ENCODE measurements at regions not wholly inside any gene's neighbourhood (a gene's known extent, or its start where the extent isn't known, plus 50 kb on each side); places are given as distances from the start of the nearest gene placed in this dataset.
"Not testable (repeated sequence)": the region's sequence is repeated elsewhere in the genome, so short reads cannot be mapped to it uniquely, and the experiment has no call there.

GRCh38 chr11:23781803-23782560, 714.9 kb upstream of the LUZP2 start:
- DNase-seq = no peak

GRCh38 chr11:23786974-23787373, 709.9 kb upstream of the LUZP2 start:
- DNase-seq = not testable (repeated sequence)

DNA sequence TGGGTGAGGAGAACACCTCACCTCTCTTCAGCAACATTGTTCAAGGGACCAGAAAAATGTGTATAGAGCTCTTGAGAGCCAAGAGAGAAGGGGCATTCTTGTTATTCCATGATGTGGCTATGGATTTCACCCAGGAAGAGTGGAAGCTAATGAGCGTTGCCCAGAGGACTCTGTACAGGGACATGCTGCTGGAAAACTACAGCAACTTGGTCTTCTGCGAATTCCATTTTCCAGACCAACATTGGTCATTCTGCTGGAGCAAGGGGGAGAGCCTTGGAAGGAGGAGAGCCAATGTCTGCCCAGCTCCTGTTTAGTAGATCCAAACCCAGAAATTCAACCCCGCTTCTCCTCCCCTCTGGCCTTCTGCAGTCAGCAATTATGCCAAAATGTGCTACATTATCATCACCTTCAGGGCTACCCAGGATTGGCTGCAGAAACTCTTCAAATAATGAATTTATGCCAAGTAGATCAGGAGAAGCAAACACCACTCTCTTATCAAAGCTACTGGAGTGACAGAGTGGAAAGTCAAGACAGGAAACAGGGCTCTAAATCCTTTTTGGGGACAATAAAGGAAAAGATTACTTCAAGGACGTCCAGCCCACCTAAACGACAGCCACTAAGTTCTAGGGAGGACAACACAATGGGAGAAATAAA, 707.5 kb upstream of the LUZP2 start:
- DNase-seq = no peak

- DNase-seq = no peak
Observed at GRCh38 chr11:23789938-23790371, 706.9 kb upstream of the LUZP2 start.

DNA sequence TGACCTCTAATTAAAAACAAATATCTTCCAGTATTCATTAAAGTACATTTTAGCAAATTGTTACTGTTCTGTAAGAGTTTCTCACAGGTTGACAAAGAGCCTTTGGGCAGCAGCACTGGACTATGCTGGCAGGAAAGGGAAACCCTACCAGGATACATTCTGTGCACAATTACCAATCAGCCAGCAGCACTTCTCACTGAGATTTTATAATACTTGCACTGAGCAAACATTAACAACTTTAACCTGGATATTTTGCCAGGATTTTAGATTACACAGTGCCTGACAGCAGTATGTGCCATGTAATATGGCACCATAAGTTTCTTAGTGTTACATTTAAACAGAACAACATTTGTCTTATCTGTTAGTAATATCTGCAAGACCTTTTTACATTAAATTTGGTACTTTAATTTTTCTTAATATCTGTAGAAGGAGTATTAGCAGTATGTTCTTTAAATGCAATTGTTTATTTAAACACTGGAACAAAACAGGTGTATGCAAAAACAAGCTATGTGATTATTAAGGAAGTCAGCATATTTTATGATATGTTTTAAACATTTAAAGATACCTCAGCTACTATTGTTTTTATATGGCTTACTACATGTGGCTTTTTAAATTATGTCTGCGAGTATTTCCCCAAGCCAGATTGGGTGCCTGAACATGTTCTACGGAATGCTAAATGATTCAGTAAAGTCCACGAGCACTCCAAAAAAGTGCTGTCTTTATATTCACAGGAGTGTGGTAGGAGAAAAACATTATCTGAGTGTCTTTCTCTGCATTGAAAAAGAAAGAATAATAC, 699.0 kb upstream of the LUZP2 start:
- DNase-seq = no peak

DNA sequence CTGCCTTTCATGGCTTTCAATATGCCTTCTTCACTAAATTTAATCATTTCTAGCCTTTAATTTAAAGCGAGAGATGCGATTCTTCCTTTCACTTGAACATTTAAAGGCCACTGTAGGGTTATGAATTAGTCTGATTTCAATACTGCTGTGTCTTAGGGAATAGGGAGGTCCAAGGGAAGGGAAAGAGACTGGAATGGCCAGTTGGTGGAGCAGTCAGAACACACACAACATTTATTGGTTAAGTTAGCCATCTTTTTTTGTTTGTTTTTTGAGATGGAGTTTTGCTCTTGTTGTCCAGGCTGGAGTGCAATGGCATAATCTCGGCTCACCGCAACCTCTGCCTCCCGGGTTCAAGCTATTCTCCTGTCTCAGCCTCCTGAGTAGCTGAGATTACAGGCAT, 662.5 kb upstream of the LUZP2 start:
- not testable (repeated sequence) for DNase-seq

DNA sequence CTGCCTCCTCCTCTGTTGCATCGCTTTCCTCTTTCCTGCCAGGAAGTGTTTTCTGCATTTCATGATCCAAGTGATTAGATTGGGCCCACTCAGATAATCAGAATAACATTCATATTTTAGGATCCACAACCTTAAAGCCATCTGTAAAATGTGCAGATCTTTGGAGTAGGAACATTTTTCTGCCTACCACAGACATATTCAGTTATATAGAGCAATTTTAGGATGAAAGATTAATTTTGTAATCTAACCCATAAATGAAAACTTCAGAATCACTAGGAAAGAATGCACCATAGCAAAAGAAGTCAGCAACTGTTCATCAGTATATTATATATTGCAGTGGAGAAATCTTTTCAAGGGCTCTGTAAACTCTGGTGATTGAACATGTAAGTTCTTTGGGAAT, 659.9 kb upstream of the LUZP2 start:
- no peak for DNase-seq

DNA sequence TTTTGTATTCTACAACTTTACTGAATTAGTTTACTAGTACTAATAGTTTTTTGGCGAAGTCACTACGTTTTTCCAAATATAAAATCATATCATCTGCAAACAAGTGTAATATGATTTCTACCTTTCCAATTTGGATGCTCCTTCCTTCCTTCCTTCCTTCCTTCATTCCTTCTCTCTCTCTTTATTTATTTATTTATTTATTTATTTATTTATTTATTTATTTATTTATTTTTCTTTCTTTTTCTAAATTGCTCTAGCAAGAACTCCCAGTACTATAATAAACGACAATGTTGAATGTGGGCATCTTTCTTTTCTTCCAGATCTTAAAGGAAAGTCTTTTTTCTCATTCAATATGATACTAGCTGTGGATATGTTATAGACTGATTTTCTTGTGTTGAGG, 656.0 kb upstream of the LUZP2 start:
- no peak for DNase-seq

GRCh38 chr11:23846902-23847422, 649.9 kb upstream of the LUZP2 start:
- DNase-seq = no peak

DNA sequence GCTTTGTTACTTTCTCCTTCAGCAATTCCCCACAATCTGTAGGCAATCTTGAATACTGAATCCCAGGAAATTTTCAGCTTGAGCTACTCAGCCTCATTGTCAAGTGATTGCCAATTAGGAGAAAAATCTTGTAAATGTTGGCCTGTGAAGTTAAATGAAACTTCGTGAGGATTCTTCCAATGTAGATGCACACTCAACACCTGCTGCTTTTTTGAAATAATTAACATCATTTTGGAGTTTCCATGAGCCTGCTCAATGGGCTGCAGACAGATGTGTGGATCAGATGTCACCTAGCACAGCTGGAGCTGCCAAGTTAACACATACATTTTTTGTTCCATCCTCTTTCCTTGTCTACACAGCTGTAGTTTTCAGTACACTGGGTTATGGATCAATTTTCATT, 645.6 kb upstream of the LUZP2 start:
- no peak for DNase-seq

DNA sequence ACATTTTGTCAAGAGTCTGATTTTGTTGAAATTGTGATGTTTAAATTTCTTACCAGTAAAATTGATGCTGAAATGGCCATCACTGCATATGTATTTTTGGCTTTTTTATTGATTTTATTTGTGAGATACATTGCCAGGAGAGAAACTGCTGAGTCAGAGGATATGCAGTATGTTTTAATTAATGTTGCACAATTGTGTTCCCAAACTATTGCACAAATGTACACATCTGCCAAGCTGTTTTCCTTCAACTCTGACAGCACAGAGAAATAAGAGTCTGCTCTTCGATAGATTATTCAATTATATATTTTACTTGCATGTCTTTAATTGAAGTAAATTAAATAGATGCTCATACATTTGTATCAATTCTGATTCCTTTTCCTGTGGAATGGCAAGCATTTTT, 640.2 kb upstream of the LUZP2 start:
- DNase-seq = no peak

- DNase-seq = no peak
Observed at GRCh38 chr11:23859087-23859486, 637.8 kb upstream of the LUZP2 start.

- DNase-seq = no peak
Observed at GRCh38 chr11:23861615-23862014, 635.2 kb upstream of the LUZP2 start.

DNA sequence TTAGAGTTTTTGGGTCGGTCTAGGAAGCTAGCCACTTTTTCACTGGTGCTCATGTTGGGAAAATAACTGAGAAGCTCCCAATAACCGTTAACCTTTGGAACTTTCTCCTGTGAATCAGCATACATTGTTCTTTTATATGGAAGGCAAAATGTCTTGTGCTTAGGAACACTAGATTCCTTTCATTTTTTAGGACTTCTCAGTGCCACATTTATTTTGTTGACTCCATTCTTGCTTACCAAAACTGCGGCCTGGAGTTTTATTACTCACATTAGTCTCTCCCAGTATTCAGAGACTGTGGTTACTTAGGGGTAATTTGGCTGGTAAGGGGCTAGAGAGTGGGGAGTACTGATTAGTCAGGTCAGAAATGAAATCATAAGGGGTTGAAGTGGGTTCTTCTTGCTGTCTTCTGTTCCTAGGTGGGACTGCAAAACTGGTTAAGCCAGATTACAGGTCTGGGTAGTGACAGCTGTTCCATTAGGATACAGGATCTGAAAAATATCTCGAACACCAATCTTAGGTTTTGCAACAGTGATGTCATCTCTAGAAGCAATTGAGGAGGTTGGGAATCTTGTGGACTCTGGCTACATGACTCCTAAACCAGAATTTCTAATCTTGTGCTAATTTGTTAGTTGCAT, 631.4 kb upstream of the LUZP2 start:
- no peak for DNase-seq

- DNase-seq = no peak
Observed at GRCh38 chr11:23866641-23867040, 630.2 kb upstream of the LUZP2 start.

GRCh38 chr11:23869671-23870070, 627.2 kb upstream of the LUZP2 start:
- DNase-seq = no peak

GRCh38 chr11:23873406-23873805, 623.4 kb upstream of the LUZP2 start:
- no peak for DNase-seq

GRCh38 chr11:23875176-23875850, 621.5 kb upstream of the LUZP2 start:
- no peak for DNase-seq

DNA sequence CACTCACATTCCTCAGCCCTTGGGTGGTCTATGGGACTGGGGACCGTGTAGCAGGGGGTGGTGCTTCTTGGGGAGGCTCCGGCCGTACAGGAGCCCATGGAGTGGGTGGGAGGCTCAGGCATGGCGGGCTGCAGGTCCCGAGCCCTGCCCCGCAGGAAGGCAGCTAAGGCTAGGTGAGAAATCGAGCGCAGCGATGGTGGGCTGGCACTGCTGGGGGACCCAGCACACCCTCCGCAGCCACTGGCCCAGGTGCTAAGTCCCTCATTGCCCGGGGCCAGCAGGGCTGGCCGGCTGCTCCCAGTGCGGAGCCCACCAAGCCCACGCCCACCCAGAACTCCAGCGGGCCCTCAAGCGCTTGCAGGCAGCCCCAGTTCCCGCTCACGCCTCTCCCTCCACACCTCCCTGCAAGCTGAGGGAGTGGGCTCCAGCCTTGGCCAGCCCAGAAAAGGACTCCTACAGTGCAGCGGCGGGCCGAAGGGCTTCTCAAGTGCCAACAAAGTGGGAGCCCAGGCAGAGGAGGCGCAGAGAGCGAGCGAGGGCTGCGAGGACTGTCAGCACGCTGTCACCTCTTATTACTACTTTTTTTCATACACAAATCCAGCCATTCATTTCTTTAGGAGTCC, 613.3 kb upstream of the LUZP2 start:
- DNase-seq = not testable (repeated sequence)

- no peak for DNase-seq
Observed at GRCh38 chr11:23884341-23884740, 612.5 kb upstream of the LUZP2 start.

DNA sequence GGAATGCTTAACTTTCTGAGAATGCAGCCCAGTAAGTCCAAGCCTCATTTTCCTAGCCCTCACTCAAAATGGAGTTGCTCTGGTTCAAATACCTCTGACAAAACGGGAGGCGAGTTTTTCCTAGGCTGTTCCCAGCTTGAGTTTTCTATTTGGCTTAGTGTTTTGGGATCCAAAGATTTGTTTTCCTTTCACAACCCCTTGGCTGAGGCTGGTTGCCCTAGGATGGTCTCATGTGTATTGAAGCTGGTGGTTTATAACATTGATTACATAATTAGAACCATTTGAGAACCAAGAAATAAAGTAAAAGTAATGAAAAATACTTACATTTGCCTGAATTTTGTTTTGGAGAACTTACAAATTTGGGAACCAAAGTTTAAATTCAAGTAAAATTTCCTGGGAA, 611.1 kb upstream of the LUZP2 start:
- no peak for DNase-seq

DNA sequence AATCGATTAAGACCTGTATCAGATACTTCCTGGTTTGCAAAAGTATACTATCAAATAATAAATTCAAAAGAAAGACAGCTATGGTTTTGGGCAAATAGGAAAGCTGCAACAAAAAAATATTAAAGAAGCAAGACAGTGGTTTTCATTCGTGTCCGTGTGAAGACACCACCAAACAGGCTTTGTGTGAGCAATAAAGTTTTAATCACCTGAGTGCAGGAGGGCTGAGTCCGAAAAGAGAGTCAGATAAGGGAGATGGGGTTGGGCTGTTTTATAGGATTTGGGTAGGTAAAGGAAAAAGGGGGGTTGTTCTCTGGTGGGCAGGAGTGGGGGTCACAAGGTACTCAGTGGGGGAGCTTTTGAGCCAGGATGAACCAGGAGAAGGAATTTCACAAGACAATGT, 609.7 kb upstream of the LUZP2 start:
- DNase-seq = not testable (repeated sequence)

Measured in CD4-positive, alpha-beta T cell treated with Interleukin-10 for 1 hour (primary cell).